ENCODE measurements at regions not wholly inside any gene's neighbourhood (a gene's known extent, or its start where the extent isn't known, plus 50 kb on each side); places are given as distances from the start of the nearest gene placed in this dataset.

- TF ChIP-seq CTCF (IDR thresholded peaks at IDR 0.05) (no peak), POLR2A (IDR thresholded peaks at IDR 0.05) (no peak)
These were observed 121.5 kb downstream of the POLR1F start for GRCh38 chr7:19587291-19587690.

Data from esophagus squamous epithelium (tissue), 4 donors.